ENCODE measurements at regions not wholly inside any gene's neighbourhood (a gene's known extent, or its start where the extent isn't known, plus 50 kb on each side); places are given as distances from the start of the nearest gene placed in this dataset.

DNA sequence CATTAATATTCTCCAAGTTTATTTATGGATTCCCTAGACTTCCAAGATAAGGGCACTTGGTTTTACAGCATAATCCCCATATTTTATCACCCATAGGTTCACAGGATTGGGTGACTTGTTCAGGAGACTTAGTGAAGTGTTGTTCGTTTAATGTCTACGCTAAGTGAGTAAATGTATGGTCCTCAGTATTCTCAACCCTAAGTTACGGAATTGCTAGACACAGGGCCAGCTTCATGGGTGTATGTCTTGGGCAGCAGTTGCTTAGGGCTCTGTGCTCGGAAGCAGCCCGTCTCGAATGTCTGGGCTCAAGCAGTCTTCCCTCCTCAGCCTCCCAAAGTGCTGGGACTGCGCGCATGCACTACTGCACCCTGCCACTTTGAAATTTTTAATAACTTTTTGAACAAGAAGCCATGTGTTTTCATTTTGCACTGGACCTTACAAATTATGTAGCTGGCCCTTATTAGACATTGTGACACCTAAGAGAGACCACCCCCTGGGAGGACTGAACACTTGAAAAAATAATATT lies 91.5 kb upstream of the ZNF217 start:
- H3K4me3 ChIP-seq (ENCODE audit: low read depth, low read length) = no peak overlapping the region
- TF ChIP-seq, protein P1, sequence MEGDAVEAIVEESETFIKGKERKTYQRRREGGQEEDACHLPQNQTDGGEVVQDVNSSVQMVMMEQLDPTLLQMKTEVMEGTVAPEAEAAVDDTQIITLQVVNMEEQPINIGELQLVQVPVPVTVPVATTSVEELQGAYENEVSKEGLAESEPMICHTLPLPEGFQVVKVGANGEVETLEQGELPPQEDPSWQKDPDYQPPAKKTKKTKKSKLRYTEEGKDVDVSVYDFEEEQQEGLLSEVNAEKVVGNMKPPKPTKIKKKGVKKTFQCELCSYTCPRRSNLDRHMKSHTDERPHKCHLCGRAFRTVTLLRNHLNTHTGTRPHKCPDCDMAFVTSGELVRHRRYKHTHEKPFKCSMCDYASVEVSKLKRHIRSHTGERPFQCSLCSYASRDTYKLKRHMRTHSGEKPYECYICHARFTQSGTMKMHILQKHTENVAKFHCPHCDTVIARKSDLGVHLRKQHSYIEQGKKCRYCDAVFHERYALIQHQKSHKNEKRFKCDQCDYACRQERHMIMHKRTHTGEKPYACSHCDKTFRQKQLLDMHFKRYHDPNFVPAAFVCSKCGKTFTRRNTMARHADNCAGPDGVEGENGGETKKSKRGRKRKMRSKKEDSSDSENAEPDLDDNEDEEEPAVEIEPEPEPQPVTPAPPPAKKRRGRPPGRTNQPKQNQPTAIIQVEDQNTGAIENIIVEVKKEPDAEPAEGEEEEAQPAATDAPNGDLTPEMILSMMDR (IDR thresholded peaks at IDR 0.05; ENCODE audit: insufficient read depth, low read depth, low read length, missing control alignments) = no peak
- no peak for DNase-seq (ENCODE audit: low read depth)

DNA sequence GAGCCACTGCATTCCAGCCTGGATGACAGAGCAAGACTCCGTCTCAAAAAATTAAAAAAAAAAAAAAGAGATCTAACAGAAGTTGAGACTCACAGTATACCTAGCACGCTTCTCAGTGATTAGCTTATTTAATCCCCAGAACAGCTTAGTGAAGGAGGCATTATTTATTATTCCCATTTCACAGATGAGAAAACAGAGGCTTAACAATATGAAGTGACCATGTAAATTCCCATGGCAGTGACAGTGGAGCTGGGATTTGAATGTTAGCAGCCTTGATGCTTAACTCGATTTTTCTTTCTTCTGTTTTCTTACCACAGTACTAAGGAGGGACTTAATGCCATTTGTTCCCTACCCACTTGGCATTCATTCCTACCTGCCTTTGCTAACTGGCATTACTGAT lies 89.9 kb upstream of the ZNF217 start:
- no peak overlapping the region for H3K4me3 ChIP-seq (ENCODE audit: low read depth, low read length)
- no peak for DNase-seq (ENCODE audit: low read depth)
- TF ChIP-seq, protein P1 (IDR thresholded peaks at IDR 0.05; ENCODE audit: insufficient read depth, low read depth, low read length, missing control alignments) = no peak

DNA sequence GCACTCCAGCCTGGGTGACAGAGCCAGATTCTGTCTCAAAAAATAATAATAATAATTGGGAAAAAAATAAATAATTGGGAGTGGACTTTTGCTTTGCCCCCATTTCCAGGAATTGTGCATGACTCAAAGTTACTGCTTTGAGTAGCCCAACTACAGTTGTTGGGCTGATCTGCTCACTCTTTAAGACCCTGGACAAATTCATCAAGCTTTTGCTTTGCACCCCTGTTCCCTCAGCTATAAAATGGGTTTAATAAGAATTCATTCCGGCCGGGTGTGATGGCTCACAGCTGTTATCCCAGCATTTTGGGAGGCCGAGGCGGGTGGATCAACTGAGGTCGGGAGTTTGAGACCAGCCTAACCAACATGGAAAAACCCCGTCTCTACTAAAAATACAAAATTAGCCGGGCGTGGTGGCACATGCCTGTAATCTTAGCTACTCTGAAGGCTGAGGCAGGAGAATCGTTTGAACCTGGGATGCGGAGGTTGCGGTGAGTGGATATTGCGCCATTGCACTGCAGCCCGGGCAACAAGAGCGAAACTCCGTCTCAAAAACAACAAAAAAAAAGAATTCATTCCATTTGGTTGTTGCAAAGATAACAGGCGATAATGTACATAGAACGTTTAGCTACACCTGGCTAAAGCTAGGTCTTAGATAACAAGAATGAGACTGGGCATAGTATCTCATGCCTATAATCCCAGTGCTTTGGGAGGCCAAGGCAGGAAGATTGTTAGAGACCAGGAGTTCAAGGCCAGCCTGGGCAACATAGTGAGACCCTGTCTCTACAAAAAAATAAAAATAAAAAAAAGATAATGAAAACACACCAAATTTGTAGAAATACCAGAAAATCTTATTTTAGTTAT lies 87.9 kb upstream of the ZNF217 start:
- no peak overlapping the region for H3K4me3 ChIP-seq (ENCODE audit: low read depth, low read length)
- TF ChIP-seq, protein P1 (IDR thresholded peaks at IDR 0.05; ENCODE audit: insufficient read depth, low read depth, low read length, missing control alignments) = no peak

DNA sequence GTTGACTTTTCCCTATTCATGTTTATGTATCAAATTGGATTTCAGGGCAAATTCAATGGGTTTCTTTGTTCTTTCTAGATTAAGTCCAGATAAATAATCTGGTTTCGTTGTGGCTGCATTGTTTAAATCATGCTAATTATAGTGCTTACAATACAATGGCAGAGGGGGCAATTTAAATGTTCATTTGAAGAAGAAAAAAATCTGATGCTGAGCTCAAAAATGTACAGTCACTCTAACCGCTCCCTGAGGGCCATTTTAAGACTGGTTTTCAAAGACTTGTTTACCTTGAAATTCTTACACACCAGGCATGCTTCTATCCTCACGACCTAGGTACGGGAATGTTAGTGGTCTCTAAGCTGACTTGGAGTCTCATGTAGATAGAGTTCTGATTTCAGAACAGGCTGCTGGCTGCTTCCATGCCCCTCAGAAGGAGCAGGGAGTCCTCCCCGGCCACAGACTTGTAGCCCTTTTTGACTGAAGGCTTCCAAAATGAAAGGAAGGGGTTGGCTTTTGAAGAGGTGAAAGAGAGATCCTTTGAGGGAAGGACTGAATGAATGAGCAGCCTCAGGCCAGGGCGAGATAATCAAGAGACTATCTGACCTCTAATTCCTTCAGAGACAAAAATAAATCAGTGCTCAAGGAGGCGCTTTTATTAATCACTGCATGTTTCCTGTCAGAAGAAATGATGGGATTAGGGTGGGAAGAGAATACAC lies 86.1 kb upstream of the ZNF217 start:
- DNase-seq (ENCODE audit: low read depth) = no peak
- H3K4me3 ChIP-seq (ENCODE audit: low read depth, low read length) = no peak overlapping the region
- TF ChIP-seq, protein P1 (IDR thresholded peaks at IDR 0.05; ENCODE audit: insufficient read depth, low read depth, low read length, missing control alignments) = no peak

More for the DNA sequence above, 87.9 kb upstream of the ZNF217 start:
- DNase-seq (ENCODE audit: low read depth) = no peak

DNA sequence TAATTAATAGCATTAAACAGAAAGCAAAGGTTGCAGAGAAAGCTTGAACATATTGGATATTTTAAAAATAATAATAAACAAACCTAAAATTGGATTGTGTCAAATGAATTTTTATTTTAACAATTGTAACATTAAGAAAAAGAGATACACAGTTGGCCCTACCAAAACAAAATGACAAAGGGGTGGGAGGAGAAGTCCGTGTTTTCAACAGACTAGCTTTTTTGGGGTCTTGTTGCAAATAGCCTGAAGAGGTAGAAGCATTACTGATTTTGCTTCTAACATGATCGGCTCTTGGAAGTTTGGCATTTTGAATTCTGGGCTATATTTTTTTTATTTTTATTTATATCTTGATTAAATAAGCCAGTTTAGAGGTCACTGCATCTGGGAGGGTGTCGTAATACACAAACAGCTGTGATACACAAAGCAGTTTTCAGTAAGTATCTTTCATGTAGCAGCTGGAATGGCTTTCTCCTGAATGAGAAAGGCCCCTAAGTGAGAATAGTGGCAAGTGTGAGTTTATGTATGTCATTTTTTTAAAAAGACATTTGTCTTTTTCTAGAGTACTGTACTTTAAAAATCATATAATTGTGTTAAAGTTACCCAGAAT lies 85.5 kb upstream of the ZNF217 start:
- no peak for DNase-seq (ENCODE audit: low read depth)
- no peak overlapping the region for H3K4me3 ChIP-seq (ENCODE audit: low read depth, low read length)
- TF ChIP-seq, protein P1 (IDR thresholded peaks at IDR 0.05; ENCODE audit: insufficient read depth, low read depth, low read length, missing control alignments) = no peak

DNA sequence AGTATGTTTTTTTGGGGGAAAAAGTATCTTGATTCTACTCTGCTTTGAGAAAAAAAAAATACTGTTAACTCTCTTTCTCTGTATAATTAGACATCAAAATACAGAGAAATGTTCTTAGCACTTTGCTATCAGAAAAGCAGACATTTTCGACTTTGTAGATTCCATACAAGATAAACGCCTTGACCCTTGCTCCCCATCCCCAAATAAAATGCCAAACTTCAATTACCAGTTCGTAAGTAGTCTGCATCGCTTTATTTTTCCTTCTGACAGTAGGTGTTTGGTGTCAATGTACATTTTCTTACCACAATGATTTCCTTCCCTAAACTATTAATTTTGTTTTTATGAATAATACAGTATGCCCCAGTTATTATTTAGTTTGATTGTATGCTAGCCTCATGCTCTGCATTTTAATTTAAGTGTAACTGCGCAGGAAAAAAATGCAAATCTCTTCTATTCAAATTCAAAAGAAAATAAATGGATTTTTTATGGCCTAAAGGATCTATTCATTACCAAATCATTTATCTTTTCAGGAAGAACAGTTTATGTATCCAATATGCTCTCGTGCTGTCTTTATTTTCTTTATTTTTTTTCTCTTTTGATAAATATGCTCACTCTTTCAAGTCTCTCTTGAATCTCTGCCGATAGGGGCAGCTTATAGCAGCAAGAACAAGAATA lies 84.8 kb upstream of the ZNF217 start:
- no peak for DNase-seq (ENCODE audit: low read depth)
- TF ChIP-seq, protein P1 (IDR thresholded peaks at IDR 0.05; ENCODE audit: insufficient read depth, low read depth, low read length, missing control alignments) = no peak
- H3K4me3 ChIP-seq (ENCODE audit: low read depth, low read length) = no peak overlapping the region

Data from GM12865 (cell line).